ENCODE measurements at regions not wholly inside any gene's neighbourhood (a gene's known extent, or its start where the extent isn't known, plus 50 kb on each side); places are given as distances from the start of the nearest gene placed in this dataset.

DNA sequence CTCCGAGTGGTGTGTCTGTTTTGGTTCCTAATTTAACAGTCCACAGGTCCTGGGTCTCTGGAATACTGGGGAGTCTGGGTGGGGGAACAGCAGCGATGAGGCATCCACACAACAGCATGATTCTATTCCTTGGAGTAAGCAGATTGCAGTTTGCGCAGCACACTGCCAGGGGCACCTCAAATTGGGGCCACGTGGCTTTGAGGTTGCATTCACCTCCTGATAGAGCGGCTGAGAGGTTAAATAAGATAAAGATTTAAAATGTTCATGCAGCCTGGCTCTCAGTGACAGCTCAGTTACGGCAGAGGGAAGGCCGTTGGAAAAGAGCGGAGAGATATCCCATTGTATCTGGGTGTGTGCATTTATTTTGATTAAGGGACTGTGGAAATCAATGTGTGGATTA is 202.3 kb downstream of the ASB1 start:
- Mint-ChIP-seq H3K4me3 (no peak overlapping the region), H3K36me3 (ENCODE audit: low read depth) (no peaks in the 10 kb centered on the region), H3K27me3 (peaks cover 3% of the 10 kb centered on the region), H3K27ac (no peak overlapping the region), H3K4me1 (ENCODE audit: low read depth) (no peaks in the 10 kb centered on the region), H3K9me3 (no peaks in the 10 kb centered on the region)
- intact Hi-C loops (cut with micrococcal nuclease), result loop anchor here (10.0 kb wide), 1 partner anchor 254 kb away; no protein-coding TSS in a partner anchor

DNA sequence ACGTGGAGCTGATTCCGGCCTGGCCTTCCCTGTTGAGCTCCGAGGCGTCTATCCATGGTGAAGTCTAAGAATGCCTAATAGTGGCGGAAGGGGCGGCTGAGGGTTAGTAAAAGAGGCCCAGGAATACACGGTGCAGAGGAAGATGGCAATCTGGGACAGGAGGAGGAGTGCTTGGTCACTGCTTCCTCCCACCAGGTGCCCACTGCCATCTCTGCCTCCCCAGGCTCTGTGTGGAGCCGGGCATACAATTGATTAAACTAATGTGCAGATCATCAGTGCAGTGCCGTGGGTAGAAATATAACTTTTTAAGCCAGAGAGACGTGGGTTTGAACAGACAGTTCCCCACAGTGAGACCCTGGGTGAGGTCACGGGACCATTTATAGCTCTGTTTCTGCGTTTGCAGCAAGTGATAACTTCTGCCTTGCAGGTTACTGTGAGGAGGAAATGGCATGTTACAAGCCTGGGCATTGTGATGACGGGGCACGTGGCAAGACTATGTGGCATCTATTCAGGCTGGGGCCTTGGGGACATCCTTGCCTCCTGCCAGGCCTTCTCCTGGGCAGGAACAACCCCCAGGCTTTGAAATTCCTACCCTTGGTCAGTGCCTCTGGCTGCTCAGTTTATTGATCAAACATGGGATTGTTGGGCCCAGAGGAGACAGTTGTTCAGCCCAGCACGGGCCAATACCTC is 204.9 kb downstream of the ASB1 start:
- Mint-ChIP-seq H3K27me3 (no peaks in the 10 kb centered on the region), H3K36me3 (ENCODE audit: low read depth) (no peaks in the 10 kb centered on the region)
- intact Hi-C loops (cut with micrococcal nuclease), result no loop called here

DNA sequence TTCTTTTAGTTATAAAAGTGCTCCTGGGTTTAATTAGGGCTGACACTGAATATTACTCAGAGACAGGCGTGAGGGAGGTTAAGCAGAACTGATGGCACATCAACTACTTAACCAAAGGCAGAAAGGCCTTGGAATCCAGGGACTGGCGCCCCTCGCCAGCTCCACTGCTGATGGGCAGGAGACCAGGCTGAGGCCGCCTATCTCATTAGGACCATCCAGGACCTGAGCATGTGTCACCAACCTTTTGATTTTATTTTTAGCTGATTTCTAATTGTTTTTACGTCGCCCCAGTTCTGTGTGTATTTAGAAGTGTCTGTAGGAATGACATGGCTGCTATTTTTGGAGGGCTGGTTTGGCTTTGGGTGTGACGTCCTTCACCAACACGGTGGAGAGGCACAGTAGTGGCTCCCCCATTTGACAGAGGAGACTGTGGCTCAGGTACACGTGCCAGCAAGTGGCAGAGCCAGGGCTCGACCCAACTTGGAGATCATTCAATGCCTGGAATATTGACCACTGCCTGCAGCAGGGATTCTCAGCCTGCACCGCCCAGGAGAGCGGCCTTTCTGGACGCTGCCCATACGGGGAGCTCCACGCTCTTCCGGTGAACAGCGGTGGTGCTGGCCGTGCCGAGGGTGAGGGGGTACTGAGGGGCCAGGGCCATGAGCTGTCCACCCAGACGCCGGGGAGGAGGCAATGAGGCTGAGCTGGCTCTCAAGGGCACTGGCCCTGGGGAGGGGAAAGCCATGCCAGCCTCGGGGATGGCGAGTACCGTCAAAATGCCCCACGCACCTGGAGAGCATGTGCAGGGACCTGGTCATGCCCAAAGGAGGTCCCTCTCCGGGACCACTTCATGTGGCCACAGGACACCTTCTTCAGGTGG is 205.7 kb downstream of the ASB1 start:
- Mint-ChIP-seq H3K36me3 (ENCODE audit: low read depth) (no peaks in the 10 kb centered on the region), H3K4me1 (ENCODE audit: low read depth) (no peaks in the 10 kb centered on the region), H3K4me3 (no peak overlapping the region), H3K27me3 (no peaks in the 10 kb centered on the region), H3K27ac (no peak overlapping the region), H3K9me3 (no peaks in the 10 kb centered on the region)
- intact Hi-C loops (cut with micrococcal nuclease), result no loop called here

More for the DNA sequence above, 204.9 kb downstream of the ASB1 start:
- no peak overlapping the region for H3K27ac Mint-ChIP-seq
- H3K4me3 Mint-ChIP-seq, result no peak overlapping the region
- H3K4me1 Mint-ChIP-seq (ENCODE audit: low read depth), result no peaks in the 10 kb centered on the region
- no peaks in the 10 kb centered on the region for H3K9me3 Mint-ChIP-seq

DNA sequence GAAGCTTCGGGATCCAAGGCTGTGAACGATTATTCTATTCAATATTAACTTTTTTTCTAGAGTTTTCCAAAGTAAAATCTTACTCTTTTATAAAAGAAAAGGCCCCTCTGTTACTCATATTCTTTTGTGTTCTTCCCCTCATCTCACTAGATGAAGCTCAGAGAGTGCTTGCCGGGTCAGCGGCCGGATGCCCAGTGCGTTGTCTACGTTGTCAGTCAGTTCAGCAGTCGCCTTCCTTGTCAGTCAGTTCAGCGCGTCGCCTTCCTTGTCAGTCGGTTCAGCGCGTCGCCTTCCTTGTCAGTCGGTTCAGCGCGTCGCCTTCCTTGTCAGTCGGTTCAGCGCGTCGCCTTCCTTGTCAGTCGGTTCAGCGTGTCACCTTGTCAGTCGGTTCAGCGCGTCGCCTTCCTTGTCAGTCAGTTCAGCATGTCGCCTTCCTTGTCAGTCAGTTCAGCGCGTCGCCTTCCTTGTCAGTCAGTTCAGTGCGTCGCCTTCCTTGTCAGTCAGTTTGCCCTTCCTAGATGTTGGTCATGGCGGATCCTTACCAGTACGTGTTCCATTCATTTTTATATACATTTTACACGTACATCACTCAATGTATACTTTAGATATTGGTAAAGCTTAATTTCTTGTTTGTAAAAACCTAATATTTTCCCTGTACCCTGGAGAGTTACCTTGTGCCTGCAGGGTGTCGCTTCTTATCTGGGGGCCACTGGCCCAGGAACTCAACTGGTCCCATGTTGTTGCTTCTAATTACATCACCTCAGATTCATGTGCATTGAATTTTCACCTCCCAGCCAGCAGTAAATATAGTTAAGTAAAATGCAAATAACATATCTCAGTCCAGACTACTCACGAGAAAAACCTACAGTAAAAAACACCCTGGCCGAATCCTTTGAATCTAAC is 206.9 kb downstream of the ASB1 start:
- no peaks in the 10 kb centered on the region for H3K27me3 Mint-ChIP-seq
- H3K27ac Mint-ChIP-seq, result no peak overlapping the region
- no peaks in the 10 kb centered on the region for H3K4me1 Mint-ChIP-seq (ENCODE audit: low read depth)
- no peaks in the 10 kb centered on the region for H3K9me3 Mint-ChIP-seq
- no peaks in the 10 kb centered on the region for H3K36me3 Mint-ChIP-seq (ENCODE audit: low read depth)
- intact Hi-C loops (cut with micrococcal nuclease), result no loop called here
- no peak overlapping the region for H3K4me3 Mint-ChIP-seq

DNA sequence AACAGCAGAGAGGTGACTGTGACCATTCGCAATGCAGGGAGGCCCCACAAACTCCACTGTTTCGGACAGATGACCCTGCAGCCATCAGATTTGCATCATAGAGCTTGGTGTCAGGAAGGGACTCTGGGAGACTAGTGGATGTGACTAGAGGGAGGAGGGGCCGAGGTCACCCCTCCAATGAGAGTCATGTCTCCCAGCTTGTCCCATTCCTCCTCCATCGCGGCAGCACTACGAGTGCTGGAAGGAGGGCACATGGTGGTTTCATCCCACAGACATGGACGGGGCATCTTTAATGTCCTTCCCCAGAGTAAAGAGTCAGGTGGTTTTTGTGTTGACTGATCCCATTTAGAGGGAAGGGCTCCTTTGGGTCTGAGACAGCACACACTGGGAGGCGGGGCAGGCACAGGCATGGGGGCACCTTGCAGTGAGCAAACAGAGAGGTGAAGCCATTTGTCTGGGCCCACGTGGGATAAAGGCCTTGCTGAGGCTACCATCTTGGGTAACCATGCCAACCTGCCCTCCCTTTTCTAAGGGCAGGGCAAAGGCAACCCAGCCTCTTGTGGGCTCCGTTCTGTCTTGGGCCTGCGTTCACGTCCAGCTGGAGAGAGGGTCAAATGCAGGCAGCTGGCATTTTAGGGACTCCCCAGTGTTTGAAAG is 208.1 kb downstream of the ASB1 start:
- H3K27me3 Mint-ChIP-seq, result no peaks in the 10 kb centered on the region
- H3K9me3 Mint-ChIP-seq, result no peaks in the 10 kb centered on the region
- no peaks in the 10 kb centered on the region for H3K4me1 Mint-ChIP-seq (ENCODE audit: low read depth)
- no peaks in the 10 kb centered on the region for H3K36me3 Mint-ChIP-seq (ENCODE audit: low read depth)
- H3K4me3 Mint-ChIP-seq, result no peak overlapping the region
- intact Hi-C loops (cut with micrococcal nuclease), result no loop called here
- H3K27ac Mint-ChIP-seq, result no peak overlapping the region

DNA sequence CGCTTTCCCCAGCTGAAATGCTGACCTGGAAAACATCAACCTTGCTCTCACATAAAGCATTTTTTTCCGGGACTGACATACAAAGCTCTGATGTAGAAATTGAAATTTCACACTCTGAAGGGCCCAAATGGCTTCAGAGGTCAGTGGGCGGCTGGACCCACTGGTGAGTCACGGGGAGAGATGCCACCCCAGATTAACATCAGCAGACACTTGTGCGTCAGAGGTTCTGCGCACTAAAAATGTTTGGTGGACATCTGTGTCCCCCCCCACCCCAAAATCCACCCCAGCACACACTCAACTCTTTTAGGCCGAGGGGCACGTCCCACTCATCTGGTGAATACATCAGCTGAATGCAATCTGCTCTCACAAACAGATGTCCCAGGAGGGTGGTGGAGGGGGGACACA is 208.9 kb downstream of the ASB1 start:
- H3K4me1 Mint-ChIP-seq (ENCODE audit: low read depth), result no peaks in the 10 kb centered on the region
- no peak overlapping the region for H3K27ac Mint-ChIP-seq
- intact Hi-C loops (cut with micrococcal nuclease), result no loop called here
- H3K4me3 Mint-ChIP-seq, result no peak overlapping the region
- H3K36me3 Mint-ChIP-seq (ENCODE audit: low read depth), result no peaks in the 10 kb centered on the region
- H3K9me3 Mint-ChIP-seq, result no peaks in the 10 kb centered on the region
- H3K27me3 Mint-ChIP-seq, result no peaks in the 10 kb centered on the region

DNA sequence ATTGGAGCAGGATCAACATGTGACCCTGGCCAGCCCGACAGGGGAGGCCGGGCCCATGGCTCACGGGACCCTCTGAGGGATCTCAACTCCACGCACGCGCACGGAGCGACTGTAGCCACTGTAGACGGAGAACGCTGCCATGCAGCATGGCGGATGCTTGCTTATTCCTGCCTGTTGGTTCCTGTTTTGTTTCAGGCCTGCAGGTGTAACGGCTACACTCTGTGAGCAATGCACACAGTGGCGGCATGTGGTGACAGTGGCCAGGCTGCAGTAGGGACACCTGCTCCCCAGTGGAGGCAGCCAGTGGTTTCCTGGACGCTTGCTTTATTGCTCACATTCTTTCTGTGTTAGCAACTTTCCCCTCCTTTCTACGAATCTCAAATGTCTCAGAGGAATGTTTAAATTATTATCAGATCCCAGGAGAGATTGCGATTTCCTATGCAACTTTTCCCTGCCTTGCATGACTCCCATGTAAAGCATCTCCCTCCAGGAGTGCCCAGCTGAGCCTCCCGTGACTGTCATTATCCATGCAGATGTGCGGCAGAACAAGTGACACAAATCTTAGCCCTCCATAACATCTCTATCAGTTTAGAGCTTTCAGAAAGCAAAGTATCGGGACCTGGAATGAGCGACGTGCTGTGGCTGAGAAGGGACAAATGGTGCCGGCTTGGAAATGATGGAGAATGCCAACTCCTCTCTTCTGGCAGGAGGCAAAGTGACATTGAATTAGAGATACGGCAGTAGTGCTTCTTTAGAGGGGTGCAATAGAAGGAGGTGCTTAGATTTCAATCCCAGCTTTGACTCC is 209.7 kb downstream of the ASB1 start:
- Mint-ChIP-seq H3K36me3 (ENCODE audit: low read depth) (no peaks in the 10 kb centered on the region), H3K4me1 (ENCODE audit: low read depth) (no peaks in the 10 kb centered on the region), H3K4me3 (no peak overlapping the region), H3K27ac (no peak overlapping the region), H3K9me3 (no peaks in the 10 kb centered on the region), H3K27me3 (no peaks in the 10 kb centered on the region)
- intact Hi-C loops (cut with micrococcal nuclease), result no loop called here

DNA sequence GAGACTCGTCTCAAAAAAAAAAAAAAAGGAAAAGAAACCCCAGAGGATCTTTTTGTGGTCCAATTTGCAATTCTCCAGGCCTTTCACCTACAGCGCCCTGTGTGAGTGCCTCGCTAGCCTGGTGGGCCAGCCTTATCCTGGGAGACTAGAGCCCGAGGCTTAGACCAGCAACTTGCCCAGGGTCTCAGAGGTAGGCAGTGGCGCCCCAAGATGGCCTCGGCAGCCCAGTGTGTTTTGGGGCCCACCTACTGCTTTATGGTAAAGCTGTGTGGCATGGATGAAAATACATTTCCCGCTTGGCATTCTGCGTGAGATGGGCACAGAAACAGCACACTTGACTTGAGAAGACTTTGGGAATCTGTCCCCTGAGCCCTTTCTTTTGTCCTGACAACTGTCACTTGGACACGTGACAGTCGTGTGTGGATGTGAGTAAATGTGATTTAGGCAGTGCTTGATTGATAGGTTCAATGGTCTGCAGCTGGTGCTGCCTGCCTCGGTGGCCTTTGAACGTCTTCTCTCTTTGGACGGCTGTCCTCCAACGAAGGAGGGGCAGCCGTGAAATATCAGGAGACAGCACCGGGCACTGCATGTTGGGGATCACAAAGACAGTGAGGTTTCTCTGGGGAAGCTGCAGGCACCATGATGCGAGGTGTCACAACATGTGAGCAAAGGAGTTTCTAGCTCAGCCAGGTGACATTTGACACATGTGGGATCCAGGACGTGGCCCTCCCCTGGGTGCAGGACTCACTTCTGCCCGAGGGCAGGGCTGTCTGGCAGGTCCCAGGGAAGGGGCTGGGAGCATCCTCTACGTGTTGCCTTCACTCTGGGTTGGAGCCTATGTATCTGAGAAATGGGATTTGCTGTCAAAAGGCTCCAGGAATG is 209.5 kb upstream of the TWIST2 start:
- Mint-ChIP-seq H3K9me3 (no peaks in the 10 kb centered on the region), H3K27ac (no peak overlapping the region), H3K4me1 (ENCODE audit: low read depth) (no peaks in the 10 kb centered on the region), H3K4me3 (no peak overlapping the region), H3K27me3 (no peaks in the 10 kb centered on the region), H3K36me3 (ENCODE audit: low read depth) (no peaks in the 10 kb centered on the region)
- intact Hi-C loops (cut with micrococcal nuclease), result no loop called here

DNA sequence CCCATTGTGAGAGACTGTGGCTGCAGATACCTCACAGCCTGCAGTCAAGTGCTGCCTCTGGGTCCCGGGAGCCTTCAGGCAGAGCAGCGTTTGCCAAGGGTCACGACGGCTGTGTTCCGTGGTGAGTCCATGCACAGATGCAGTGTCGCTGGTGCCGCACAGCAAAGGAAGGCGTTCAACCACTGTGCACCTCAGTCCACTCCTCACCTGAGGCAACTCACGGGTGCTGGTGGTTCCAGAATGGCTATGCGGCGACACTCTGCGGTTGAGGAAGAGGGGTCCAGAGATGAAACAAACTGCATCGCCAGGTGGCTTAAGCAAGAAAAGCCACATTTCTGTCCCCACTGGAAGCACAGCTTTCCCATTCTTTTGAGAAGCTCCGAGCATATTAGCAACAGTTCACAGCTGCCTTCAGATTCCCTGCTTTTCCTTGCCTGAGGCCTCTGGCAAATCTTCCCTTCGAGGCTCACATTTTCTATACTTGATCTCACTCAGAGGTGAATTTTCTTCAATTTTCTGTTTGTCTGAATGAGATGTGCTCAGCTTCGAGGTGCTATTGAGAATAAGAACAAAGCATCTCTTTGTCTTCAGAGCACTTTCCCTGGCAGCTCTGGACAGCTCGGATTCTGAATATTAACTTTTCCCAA is 208.8 kb upstream of the TWIST2 start:
- Mint-ChIP-seq H3K4me3 (no peak overlapping the region), H3K36me3 (ENCODE audit: low read depth) (no peaks in the 10 kb centered on the region), H3K27ac (no peak overlapping the region), H3K27me3 (peaks cover 3% of the 10 kb centered on the region), H3K9me3 (no peaks in the 10 kb centered on the region), H3K4me1 (ENCODE audit: low read depth) (peaks cover 6% of the 10 kb centered on the region)
- intact Hi-C loops (cut with micrococcal nuclease), result no loop called here

DNA sequence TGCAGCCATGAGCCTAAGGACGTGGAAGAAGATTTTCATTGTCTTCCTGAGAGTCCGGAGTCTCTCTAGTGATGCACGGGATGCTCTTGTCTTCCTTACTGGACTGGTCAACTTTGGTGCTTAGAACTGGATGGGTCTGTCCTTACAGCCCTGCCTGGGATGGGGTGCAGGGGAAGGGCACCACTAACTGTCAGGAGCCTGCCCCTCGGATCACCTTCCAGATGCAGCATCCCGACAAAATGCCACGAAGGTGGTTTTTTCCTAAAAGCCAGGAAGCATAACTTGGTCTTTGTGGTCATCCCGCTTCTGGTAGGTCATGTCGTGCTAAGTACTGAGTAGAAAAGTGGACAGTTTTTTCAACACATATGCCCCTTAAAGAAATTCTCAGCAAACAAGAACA is 207.4 kb upstream of the TWIST2 start:
- intact Hi-C loops (cut with micrococcal nuclease), result no loop called here
- no peak overlapping the region for H3K4me3 Mint-ChIP-seq
- peaks cover 15% of the 10 kb centered on the region for H3K4me1 Mint-ChIP-seq (ENCODE audit: low read depth)
- H3K27me3 Mint-ChIP-seq, result peaks cover 8% of the 10 kb centered on the region
- no peak overlapping the region for H3K27ac Mint-ChIP-seq
- no peaks in the 10 kb centered on the region for H3K9me3 Mint-ChIP-seq
- no peaks in the 10 kb centered on the region for H3K36me3 Mint-ChIP-seq (ENCODE audit: low read depth)

DNA sequence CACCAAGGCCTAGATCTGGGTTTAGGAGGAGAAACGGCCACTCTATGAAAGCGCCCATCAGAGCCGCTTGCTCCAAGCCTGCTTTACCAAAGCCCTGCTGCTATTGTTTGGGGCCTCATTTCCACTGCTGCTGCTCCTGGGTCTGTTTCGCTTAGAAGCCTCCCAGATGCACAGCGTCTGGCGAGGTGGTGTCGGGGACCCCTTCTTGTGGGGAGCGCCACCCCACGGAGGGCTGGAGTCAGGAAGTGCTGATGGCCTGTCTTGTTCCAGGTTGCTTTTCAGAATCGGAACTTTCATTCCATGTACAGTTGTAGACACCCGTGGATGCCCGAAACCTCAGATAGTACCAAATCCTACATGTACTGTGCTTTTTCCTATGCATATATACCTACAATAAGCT is 204.9 kb upstream of the TWIST2 start:
- no peaks in the 10 kb centered on the region for H3K36me3 Mint-ChIP-seq (ENCODE audit: low read depth)
- H3K4me3 Mint-ChIP-seq, result no peak overlapping the region
- H3K27me3 Mint-ChIP-seq, result peaks cover 11% of the 10 kb centered on the region
- H3K9me3 Mint-ChIP-seq, result no peaks in the 10 kb centered on the region
- H3K4me1 Mint-ChIP-seq (ENCODE audit: low read depth), result peaks cover 15% of the 10 kb centered on the region
- intact Hi-C loops (cut with micrococcal nuclease), result no loop called here
- H3K27ac Mint-ChIP-seq, result no peak overlapping the region

DNA sequence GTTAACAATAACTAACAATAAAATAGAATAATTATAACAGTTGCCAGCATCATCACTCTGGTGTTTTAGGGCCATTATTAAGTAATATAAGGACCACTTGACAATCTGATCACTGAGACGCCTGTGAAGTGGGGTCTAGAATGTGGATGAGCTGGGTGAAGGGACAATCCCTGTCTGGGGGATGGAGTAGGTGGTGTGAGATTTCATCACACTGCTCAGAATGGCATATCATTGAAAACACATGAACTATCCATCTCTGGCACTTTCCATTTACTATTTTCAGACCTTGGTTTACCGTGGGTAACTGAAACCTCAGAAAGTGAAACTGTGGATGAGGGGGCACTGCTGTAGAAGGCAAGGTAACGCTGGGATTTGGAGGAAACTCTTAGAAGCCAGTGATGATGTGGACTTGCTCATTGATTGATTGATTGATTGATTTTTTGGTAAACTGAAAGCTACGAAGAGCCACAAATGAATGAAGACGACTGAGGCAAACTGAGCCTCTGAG is 204.4 kb upstream of the TWIST2 start:
- H3K27ac Mint-ChIP-seq, result no peak overlapping the region
- H3K4me3 Mint-ChIP-seq, result no peak overlapping the region
- H3K27me3 Mint-ChIP-seq, result peaks cover 11% of the 10 kb centered on the region
- intact Hi-C loops (cut with micrococcal nuclease), result no loop called here
- H3K9me3 Mint-ChIP-seq, result no peaks in the 10 kb centered on the region
- H3K36me3 Mint-ChIP-seq (ENCODE audit: low read depth), result no peaks in the 10 kb centered on the region
- peaks cover 15% of the 10 kb centered on the region for H3K4me1 Mint-ChIP-seq (ENCODE audit: low read depth)
